ENCODE measurements at regions not wholly inside any gene's neighbourhood (a gene's known extent, or its start where the extent isn't known, plus 50 kb on each side); places are given as distances from the start of the nearest gene placed in this dataset.
A peak's percentile ranks its signal among the peaks of the same experiment; 100 is the strongest.
"Not testable (repeated sequence)": the region's sequence is repeated elsewhere in the genome, so short reads cannot be mapped to it uniquely, and the experiment has no call there.

GRCh38 chr15:30761365-30761764 lies 135.4 kb downstream of the ARHGAP11B start:
- not testable (repeated sequence) for DNase-seq

- not testable (repeated sequence) for DNase-seq
Observed at GRCh38 chr15:30769390-30770124, 134.2 kb upstream of the FAN1 start.

DNA sequence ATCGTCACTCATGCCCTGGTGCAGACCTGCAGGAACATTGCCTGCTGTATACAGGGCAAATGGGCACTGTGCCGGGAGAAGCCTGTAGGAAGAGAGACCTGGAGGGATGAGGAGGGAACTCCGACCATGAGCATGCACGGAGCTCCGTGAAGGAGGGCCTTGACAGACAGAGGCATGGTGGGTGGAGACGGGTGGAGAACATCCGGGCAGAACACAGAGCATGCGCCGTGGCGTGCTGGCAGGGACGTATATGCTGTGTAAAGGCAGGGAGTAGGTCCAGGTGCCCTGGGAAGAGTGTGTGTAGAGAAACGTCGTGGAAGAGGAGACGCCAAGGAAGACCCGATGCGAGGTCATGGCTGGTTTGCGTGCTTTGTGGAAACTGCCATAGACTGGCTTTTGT lies 133.0 kb upstream of the FAN1 start:
- no peak for DNase-seq

DNA sequence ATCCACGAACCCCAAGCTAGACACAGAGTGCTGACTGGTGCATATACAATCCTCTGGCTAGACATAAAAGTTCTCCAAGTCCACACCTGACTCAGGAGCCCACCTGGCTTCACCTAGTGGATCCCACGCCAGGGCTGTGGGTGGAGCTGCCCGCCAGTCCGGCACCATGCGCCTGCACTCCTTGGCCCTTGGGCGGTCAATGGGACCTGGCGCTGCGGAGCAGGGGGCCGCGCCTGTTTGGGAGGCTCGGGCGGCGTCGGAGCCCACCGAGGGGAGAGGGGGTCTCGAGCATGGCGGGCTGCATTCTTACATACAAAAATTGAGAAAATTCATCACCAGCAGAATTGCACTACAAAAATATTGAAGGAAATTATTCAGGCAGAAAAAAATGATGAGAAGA lies 120.7 kb upstream of the FAN1 start:
- no peak for DNase-seq

- DNase-seq = no peak
Observed at GRCh38 chr15:30788595-30788994, 115.1 kb upstream of the FAN1 start.

GRCh38 chr15:30791239-30792175 lies 112.2 kb upstream of the FAN1 start:
- DNase-seq = no peak

DNA sequence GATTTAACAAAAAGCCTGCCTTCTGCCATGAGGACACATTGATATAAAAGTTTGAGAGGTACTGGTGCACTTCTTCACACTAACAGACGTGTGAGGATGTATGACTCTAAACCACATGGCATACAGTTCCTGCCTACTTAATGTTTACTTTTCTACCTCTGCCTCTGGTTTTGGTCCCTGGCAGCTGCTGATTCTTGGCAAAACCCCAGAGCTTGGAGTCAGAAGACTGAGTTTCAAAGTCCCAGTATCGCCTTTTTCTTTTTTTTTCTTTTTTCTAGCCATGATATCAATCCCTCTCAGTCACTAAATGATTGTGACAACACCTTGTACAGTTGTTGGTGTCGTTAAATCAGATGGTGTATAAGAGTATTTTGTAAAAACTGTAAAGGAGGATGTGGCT lies 110.9 kb upstream of the FAN1 start:
- DNase-seq = not testable (repeated sequence)

- DNase-seq = no peak
Observed at GRCh38 chr15:30794388-30794787, 109.3 kb upstream of the FAN1 start.

GRCh38 chr15:30799565-30799964 lies 104.2 kb upstream of the FAN1 start:
- DNase-seq = not testable (repeated sequence)

GRCh38 chr15:30801140-30801895 lies 102.4 kb upstream of the FAN1 start:
- DNase-seq = not testable (repeated sequence)

GRCh38 chr15:30802001-30802400 lies 101.7 kb upstream of the FAN1 start:
- DNase-seq = not testable (repeated sequence)

DNA sequence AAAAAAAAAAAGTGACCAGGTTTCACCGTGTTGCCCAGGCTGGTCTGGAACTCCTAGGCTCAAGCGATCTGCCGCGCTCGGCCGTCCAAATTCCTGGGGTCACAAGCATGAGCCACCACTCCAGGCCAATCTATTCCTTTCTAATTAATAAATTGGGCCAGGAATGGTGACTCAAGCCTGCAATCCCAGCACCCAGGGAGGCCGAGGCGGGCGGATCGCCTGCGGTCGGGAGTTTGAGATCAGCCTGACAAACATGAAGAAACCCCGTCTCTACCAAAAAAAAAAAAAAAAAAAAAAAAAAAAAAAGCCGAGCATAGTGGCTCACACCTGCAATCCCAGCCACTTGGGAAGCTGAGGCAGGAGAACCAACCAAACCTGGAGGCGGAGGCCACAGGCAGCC lies 100.0 kb upstream of the FAN1 start:
- DNase-seq = not testable (repeated sequence)

- no peak for DNase-seq
Observed at GRCh38 chr15:30816430-30816829, 87.3 kb upstream of the FAN1 start.

GRCh38 chr15:30823068-30823813 lies 80.5 kb upstream of the FAN1 start:
- DNase-seq = peak; percentile 49

- DNase-seq = no peak
Observed at GRCh38 chr15:30824518-30825195, 79.1 kb upstream of the FAN1 start.

DNA sequence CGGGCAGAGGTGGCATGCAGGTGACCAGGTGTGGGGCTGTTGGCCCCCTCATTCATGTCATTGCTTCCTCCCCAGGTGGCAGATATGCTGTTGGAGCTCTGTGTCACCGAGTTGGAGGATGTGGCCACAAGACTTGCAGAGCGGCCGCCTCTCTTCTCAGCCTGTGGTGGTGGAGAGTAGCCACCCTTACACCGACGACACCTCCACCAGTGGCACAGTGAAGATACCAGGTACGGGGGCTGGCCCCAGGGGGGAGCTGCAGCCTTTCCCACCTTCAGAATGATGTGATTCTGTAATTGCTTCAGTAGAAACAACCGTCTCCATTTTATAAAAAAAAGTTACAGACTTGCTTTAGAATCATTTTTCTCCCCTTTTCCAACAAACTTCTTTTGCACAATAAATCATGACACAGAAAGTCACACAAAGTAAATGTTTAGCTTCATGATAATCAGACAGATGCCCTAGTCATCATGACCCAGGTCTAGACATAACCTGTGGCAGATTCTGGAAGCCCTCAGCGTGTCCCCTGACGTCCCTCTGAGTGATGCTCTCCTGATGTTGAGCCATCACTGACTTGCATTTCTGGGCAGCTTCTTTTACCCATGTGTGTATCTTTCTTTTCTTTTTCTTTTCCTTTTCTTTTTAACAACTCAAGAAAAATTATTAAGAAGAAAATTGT lies 76.0 kb upstream of the FAN1 start:
- no peak for DNase-seq

DNA sequence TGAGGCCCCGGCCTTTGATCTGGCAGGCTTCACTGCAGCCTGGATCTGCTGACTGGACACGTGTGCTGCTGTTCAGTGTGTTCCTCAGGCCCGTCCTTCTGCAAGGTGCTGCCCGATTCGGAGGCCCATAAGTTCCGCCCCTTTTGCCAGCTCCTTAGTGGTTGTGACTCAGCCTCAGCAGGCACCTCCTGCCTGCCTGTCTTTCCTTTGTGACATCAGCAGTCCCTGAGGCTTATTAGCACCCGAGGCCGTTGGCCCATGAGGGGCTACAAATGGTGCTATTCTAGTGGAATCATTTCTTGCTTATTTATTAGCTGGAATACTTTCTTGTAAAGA lies 75.4 kb upstream of the FAN1 start:
- not testable (repeated sequence) for DNase-seq

DNA sequence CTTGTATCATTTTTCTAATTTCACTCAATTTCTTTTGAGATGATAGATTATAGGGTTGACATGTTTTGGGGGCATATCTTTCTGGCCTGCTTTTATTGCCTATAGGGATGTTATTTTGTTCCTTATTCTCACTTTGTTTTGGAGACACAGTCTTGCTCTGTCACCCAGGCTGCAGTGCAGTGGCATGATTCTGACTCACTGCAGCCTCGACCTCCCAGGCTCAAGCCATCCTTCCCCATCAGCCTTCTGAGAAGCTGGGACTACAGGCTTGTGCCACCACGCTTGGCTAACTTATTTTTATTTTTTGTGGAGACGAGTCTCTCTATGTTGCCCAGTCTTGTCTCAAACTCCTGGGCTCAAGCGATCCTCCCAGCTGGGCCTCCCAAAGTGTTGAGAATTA lies 72.8 kb upstream of the FAN1 start:
- no peak for DNase-seq

- not testable (repeated sequence) for DNase-seq
Observed at GRCh38 chr15:30833379-30833778, 70.3 kb upstream of the FAN1 start.

DNA sequence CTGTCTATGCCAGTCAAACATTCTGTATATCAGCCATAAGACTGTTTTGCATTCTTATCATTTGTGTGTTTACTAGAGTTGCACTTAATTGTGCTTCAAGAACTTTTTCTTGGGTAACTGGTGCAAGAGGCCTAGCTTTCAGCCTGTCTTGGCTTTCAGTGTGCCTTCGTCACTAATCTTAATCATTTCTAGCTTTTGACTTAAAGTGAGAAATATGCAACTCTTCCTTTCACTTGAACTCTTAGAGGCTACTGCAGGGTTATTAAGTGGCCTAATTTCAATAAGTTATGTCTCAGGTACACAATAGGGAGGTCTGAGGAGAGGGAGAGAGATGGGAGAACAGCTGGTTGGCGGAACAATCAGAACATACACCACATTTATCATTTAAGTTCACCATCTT lies 62.1 kb upstream of the FAN1 start:
- not testable (repeated sequence) for DNase-seq

DNA sequence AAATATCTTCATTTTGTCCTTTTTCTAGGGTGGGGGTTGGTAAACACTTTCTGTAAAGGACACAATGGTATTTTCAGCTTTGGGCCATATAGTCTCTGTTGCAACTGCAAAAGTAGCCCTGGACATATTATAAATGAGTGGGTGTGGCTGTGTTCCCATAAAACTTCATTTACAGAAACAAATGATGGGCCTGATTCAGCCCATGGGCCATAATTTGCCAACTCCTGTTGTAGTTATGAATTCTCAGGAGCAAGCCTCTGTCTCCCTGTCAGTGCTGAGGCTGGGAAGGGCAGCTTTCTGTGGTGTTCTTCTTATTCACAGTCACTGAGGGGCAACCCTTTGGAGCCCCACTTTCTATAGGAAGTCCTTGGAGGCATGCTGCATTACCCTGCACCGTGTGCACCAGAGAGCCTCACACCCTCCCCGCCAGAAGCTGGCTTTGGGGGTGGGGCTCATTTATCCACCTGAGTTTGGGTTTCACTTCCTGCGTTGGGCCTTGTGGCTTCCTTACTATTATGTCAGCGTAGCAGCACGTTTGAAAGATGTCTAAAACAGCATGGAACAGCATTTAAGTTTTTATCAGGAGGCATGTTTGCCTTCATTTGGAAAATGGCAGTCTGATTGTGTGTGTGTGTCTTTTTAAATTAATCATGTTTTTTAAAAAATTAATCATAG lies 60.8 kb upstream of the FAN1 start:
- DNase-seq = peak; percentile 55

Data from central memory CD4-positive, alpha-beta T cell (primary cell).